NCI-H2227 (cell line): ENCODE measurements at regions not wholly inside any gene's neighbourhood (a gene's known extent, or its start where the extent isn't known, plus 50 kb on each side); places are given as distances from the start of the nearest gene placed in this dataset.

Experiments used
- DNase-seq: peaks from one replicate; lab custom pipeline; 2025; ENCODE audit not compliant: unreplicated experiment; lab: John Stamatoyannopoulos, UW

DNA sequence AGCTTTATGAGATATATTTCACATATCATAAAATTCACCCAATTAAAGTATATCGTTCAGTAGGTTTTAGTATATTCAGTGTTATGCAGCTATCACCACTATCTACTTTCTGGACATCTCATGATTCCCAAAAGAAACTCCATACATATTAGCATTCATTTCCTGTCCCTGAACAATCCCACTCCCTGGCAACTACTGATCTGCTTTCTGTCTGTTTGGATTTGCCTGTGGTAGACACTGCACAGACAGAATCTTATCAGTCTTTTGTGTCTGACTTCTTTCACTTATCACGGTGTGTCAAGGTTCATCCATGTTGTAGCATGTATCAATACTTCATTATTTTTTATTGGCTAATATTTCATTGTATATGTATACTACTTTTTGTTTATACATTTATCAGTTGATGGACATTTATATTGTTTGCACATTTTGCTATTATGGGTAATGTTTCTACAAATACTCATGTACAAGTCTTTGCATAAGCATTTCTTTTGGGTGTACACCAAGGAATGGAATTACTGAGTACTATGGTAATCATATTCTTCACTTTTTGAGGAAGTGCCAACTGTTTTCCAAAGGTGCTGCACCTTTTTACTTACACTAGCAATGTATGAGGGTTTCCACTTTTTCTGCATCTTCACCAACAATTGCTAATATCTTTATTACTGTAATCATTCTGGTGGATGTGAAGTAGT is 373.9 kb downstream of the AASDHPPT start:
- no peak for DNase-seq

DNA sequence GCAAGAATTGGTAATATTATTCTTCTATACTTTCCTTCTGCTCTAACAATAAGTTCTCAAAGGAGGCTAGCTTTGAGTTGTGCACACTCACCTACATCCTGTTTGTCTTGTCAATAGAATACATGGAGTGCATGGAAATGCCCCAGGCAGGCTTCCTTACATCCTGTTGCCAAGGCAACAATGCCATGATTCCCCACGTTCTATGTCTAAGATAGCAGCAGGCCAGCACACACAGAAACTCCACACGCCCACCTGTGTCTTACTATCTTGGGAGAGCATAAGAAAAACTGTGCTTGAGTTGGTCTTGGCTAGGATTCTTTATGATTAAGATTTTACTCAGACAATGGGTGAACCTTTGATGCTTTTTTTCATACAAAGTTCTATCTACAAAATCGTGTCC is 379.2 kb downstream of the AASDHPPT start:
- DNase-seq: no peak

DNA sequence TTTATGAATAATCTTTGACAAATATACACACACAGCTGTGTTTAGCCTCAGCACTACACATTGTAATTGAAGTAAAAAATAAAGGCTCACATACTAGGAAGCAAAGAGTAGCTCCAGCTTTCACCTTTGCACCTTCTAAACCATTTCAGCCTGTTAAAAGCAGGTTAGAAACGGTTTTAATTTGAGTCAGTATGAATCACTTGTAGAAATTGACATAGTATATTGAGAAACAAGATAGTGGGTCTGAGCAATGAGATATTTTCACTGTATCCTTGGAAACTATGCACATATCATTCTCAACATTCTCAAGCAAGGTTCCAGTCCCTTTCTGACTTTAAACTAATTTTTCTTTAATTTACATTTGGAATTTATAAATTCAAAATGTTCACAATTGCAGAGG is 380.3 kb downstream of the AASDHPPT start:
- DNase-seq: no peak

DNA sequence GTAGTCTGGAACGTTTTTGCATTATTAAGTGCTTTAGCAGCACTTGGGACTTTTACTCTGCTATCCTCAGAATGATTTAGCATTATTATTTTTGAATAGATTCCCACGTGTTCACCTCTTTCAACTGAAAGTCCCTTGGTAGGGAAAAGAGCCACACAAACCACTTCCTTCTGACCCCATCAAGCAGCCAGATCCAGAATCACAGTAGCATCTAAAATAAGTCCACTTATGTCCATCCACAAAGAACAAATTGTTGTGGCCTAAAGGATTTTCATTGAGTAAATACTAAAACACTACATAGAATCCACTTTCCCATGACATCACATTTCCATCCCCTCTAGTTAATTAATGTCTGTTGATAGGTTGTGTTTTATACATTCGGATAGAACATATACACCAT is 381.7 kb downstream of the AASDHPPT start:
- DNase-seq: no peak

DNA sequence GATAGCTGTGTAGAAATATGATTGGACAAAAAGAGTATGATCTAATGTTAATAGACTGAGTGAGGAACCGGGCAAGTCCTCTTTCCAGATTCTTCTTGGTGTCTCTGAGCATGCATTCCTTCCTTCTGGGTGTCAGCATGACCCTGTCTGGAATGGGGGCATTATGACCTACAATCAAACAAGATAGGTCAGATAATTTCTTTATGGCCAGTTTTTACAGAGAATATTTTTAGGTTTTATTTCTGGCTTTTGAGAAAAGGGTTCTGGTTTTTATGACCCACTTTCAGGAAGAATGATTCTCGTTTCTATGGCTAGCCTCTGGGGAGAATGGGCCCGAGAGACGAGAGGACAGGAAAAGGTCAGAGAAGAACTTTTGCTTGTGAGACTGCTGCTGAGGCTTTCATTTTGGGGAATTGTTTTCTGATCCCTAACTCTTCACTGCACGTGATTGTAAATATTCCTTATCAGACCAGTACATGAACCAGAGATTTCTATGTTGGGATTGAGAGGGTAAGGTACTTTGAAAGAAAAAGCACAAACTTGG is 383.8 kb downstream of the AASDHPPT start:
- DNase-seq: no peak

DNA sequence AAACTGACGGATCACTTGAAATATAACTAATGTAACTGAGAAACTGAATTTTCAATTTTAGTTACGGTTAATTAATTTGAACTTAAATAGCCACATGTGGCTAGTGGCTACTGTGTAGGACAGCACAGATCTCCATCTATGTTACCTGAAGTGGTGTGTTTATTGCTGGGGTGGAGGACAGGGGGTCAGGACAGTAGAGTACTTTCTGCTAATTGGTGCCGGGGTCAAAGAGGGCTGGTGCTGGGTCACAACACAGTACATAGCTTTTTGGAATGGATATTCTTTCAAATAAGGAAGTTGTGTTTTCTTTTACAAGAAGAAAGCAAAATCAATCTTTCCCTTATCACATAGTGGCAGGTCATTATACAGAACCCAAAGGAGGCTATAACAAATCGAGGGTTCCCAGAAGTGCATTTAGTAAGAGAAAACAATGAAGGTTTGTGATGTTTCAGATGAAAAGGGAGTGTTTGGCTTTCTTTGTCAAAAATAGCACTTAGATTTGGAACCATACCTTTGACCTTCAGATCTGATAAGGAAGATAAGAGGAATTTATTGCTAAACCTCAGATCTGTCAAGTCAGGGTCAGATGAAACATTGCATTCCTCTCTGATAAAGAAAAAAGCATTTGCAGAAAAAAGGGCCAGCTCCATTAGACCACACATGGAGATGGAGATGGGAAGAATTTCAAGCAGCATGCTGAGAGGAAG is 384.5 kb downstream of the AASDHPPT start:
- DNase-seq: no peak

DNA sequence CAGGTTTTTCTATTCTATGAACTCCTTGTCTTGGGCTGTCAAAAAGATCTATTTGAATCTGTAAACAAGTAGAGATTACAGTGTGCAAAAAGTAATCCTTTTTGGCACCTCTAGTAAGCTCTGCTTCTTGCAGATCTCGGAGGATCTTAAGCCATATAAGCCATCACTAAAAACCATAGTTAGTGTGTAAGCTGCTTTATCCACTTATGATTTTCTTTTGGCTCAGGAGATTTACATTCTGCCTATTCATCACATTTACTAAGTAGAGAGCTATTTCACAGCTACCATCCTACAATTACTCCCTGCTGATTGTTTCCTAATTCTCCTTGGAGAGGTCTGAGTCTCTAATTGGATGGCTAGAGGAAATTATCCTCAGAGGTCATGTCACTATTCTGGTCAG is 385.7 kb downstream of the AASDHPPT start:
- DNase-seq: no peak

DNA sequence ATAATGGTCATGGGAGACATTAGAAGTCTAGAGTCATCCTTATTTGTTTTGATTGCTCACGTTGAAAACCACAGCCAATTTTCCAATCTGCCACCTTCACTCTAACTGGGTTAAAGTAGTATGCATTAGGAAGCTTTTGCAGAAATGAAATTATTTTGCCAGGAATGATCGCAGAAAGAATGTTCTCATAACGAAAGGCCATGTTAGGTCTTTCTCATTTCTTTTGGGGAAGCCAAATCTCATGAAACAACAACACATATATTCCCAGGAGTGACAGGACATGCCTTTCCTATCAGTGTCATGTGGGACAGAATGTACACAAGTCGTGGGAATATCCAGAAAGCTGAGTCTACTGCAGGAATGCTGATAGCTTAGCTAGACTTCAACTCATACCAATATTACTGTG is 386.3 kb downstream of the AASDHPPT start:
- no peak for DNase-seq

DNA sequence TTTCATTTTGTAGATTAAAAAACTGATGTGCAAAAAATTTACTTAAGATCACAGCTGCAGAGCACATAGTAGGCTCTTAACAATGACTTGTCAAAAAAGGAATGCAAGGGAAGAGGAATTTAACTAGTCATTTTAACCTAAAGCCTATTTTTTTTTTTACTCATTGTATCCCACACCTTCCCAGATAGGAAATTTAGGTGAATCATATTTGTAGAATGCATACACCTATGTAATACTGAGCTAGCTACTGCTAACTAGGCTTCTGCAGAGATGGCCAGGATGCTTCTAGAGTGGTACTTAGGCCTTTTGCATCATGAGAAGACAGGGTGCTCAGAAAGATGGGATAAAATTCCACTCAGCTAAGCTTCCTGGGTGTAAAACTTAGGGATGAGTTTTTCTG is 387.3 kb downstream of the AASDHPPT start:
- no peak for DNase-seq

DNA sequence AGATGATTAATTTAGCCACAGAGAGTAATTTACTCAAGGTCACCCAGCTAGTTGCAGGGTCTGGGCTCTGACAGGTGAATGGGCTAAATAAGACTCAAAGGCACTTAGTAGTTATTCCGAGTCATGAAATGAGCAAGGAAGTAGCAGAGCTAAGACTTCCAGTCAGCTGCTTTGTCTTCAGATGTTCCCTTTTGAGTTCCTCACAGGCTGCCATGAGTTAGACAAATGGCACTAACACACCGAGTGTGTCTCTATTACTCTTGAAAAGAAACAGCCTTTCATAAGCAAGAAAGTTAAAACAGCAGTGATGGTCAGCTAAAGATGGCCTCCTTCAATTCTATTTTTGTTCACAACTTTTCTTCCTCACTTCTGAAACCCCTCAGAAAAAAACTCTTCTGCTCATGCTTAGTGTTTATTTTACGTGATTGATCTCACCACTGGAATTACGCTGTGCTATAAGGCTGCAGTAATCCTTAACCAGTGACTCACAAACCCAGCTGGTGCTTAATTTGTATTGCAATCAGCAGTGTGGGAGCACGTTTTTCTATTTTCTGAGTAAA is 389.1 kb downstream of the AASDHPPT start:
- DNase-seq: no peak

DNA sequence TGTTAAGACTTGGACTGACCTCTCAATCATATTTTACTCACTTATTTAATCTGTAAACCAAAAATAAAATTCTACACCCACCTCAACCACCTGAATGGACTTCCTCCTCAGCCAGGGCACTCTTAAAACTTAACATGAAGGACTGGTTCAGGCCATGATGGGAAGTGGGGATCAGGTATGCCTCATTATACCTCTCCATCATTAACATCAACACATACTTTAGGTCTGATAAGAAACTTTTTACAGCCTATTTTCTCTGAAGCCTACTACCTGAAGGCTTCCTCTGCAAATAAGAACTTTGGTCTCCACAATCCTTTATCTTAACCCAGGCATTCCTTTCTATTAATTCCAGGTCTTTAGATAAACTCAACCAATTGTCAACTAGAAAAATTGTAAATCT is 390.0 kb downstream of the AASDHPPT start:
- no peak for DNase-seq

DNA sequence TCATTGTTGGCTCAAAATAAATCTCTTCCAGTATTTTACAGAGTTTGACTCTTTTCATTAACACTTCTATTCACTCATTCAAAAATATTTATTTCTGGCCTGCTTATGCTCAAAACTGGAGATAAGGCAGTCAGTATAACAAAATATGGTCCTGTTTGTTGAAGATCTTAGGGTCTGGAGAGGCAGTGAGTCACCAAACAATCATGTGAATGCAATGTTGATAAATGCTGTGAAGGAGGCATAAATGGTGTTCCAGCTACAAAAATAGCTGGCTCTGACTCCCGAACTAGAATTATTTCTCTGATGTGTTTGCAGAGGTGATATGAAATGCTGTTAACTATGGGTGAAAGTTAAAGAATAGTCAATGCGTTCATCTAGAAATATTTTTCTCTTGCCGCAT is 390.6 kb downstream of the AASDHPPT start:
- DNase-seq: no peak

DNA sequence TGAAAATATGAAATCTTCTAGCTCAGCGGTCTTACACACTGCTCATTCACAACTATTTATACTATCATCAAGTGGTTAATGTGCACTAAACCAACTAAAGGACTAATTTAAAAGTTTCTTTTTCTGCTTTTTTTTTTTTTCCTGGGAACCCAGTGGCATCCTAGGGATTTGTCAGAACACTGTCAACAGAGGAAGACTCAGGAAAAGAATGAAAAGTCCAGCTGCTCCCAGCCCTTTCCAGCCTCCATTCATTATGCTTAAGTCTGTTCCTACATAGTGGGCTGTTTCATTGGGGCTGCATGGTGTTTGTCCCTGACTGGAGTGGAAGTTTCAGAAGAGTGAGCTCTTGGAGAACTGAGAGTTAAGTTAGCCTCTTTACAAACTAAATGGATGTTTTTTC is 391.1 kb downstream of the AASDHPPT start:
- no peak for DNase-seq

DNA sequence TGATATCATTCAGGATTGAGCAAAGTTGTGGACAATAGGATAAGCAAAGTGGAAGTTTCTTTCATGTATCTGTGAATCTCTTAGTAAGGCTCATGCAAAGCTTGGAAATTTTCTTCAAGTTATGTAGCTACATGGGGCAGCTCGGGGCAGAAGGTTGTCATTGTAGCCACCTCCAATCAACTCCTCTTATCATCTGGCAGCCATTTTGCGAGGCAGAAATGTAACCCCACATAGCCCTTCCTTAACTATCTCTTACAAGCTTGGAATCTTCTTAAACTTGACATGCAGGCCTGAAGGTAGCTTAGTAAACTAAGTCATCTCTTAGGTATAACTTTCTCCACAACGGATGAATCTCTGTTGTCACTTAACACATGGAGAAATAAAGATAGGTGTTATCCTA is 392.8 kb downstream of the AASDHPPT start:
- DNase-seq: no peak

DNA sequence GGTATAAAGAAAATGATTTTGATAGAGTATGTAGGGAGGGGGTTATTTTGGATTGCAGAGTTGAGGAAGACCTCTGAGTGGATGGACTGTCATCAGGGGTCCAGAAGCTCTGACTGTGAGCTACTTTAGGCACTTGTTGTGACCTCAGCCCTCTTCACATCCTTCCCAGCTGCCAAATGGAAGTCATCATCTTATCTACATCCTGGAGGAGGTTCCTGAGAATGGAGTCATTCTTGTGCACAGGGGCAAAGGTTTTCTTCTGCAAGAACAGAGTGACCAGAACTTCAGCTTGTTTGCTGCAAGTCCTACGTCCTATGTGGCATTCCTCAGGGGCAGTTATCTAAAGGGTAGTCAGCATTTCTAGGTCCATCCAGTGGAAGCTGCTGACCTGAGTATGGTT is 393.8 kb downstream of the AASDHPPT start:
- no peak for DNase-seq

DNA sequence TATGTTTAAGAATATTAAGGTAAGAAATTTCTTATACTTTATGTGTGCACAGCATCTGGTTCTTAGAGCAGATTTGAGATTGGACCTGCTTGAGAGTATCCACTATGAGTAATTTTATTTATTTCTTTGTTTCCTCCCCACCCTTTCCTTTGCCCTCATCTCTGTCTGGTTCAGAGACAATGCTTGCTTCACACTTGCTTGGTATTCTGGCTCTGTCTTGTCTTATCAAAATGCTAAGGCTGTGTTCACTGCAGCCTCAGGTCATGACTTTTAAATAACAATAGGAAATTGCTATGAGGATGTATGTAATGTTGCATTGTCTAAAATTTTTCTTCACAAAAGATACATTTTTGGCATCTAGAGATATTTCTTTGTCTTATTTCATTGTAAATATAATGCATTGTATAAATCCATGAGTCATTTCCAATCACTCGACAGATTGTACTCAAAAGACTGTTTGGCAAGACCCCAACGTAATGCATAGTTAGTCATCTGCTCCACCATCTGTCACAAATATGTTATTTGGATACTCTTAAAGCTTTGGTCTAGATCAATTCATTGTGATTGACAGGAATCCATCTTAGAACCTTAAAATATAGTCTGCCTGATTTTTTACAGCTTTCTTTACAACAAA is 395.7 kb downstream of the AASDHPPT start:
- no peak for DNase-seq

DNA sequence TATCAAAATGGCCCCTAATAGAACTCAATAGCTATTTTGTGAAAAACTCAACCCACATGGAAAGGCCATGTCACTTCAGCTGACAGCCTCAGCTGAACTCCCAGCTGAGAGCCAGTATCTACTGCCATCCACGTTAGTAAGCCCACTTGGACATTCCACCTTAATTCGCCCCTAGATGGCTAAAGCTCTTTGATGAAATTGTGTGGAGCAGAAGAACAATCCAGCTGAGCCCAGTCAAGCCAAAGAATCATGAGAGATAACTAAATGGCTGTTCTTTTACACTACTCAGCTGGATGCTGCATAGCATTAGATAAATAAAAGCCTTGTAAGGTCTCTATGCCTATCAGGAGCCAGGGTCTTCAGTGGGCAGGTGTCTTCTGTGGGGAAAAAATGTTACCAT is 396.8 kb downstream of the AASDHPPT start:
- DNase-seq: no peak

DNA sequence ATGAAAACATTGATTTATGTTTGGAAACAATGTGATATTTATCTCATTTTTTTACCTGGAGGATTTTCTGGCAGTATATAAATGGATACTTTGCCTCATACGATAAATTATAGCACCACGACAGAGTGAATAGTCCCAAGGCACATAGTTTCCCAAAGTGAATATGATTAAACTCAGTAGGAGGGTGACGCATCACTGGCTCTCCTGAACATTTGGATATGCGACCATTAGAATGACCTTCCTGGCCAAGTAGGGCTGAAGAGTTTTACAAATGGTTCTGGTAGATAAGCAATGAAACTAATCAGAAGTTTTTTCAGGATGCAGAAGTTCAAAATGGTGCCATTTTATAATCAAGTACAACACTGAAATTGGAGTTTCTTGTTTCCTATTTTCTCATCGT is 397.7 kb downstream of the AASDHPPT start:
- DNase-seq: no peak

DNA sequence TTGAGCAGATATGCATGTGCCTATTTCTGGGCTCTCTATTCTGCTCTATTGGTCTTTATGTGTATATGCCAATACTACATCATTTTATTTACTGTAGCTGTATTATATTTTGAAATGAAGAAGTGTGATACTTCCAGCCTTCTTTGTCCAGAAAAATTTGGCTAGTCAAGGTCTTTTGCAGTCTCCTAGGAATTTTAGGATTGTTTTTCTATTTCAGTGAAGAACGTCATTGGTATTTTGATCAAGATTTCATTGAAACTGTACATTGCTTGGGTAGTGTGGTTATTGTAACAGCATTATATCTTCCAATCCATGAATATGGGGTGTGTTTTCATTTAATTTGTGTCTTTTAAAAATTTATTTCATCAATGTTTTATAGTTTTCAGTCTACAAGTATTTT is 400.3 kb downstream of the AASDHPPT start:
- no peak for DNase-seq

DNA sequence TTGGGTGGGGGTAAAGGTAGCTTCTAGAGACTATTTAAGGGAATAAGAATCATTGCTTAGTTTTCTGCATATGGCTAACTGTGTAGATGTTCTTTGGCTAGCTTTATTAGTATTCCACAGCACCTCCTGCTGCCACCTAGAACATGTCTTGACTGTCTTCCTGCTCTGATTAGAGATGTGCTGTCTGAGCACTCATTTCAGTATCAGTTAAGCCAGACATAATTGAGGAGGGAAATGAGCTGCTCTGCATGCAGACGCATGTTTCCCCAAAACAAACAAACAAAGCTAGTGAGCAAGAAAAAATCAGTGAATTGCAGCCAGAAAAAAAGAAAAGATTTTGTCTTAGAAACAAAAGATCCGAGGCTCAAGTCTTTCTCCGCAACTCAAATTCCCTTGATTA is 402.2 kb downstream of the AASDHPPT start:
- no peak for DNase-seq

DNA sequence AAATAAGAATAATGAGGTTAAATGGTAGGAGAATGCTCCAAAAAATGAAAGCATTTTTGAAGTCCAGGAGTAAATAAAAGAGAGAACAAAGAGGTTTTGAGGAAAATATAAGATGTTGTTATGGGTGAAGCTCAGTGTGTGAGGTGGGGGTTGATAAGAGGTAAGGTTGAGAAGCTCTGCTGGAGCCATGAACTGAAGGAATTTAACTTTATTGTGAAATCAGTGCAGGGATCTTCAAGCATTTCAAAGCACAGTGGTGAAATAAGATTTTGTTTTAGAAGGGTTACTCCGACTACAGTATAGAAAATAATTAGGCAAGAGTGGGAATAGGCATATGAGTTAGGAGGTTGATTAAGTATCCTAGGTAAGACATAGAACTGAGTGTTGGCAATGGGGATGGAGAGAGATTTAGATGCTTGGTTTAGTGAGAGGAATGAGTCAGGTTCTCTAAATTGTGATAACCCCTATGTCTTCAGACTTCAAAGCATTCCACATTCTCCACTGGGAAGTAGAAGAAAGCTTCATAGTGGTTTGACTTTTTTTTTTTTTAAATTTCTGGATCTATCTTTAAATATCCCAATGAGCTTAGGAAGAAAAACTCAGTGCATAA is 403.2 kb downstream of the AASDHPPT start:
- no peak for DNase-seq
